ENCODE measurements at regions not wholly inside any gene's neighbourhood (a gene's known extent, or its start where the extent isn't known, plus 50 kb on each side); places are given as distances from the start of the nearest gene placed in this dataset.

- Histone ChIP-seq H3K9me3 (ENCODE audit: control insufficient read depth in 4 of 4, insufficient read depth in 3 of 4, low read length in 3 of 4) (peaks cover 0 to 7% (median 1%) of the 10 kb centered on the region in 4 donors), H3K27ac (ENCODE audit: low read depth in 1 of 2, low read length in 1 of 2) (no peak overlapping the region), H3K4me3 (no peak overlapping the region), H3K9ac (ENCODE audit: insufficient read depth in 1 of 2, low read length in 2 of 2) (no peak overlapping the region), H3K4me1 (ENCODE audit: control insufficient read depth in 5 of 5, insufficient read depth in 5 of 5, low read length in 5 of 5) (no peaks in the 10 kb centered on the region), H3K36me3 (ENCODE audit: control insufficient read depth in 4 of 4, insufficient read depth in 4 of 4, low read length in 4 of 4) (no peaks in the 10 kb centered on the region), H3K27me3 (ENCODE audit: control insufficient read depth in 3 of 3, insufficient read depth in 3 of 3, low read length in 2 of 3) (no peaks in the 10 kb centered on the region)
- ATAC-seq (ENCODE audit: insufficient read depth, low FRiP score) (no peak), DNase-seq (no peak)
- WGBS, 2 donors: 60 to 74% methylated on average over 4 of the region's 4 CpGs
- no peak for TF ChIP-seq CTCF (IDR thresholded peaks at IDR 0.05; ENCODE audit: control extremely low read depth, extremely low read depth)
Measured at GRCh38 chr3:116630494-116630893, 79.1 kb upstream of the TUSC7 start.

- no peak for TF ChIP-seq CTCF (IDR thresholded peaks at IDR 0.05; ENCODE audit: control extremely low read depth, extremely low read depth)
- WGBS, 2 donors: 83 to 84% methylated on average over 2 of the region's 2 CpGs
Measured at GRCh38 chr3:116639641-116640040, 69.9 kb upstream of the TUSC7 start.

GRCh38 chr3:116640109-116640508, 69.5 kb upstream of the TUSC7 start:
- Histone ChIP-seq H3K27ac (ENCODE audit: low read depth in 1 of 2, low read length in 1 of 2) (no peak overlapping the region), H3K9ac (ENCODE audit: insufficient read depth in 1 of 2, low read length in 2 of 2) (no peak overlapping the region), H3K36me3 (ENCODE audit: control insufficient read depth in 4 of 4, insufficient read depth in 4 of 4, low read length in 4 of 4) (no peaks in the 10 kb centered on the region), H3K4me1 (ENCODE audit: control insufficient read depth in 5 of 5, insufficient read depth in 5 of 5, low read length in 5 of 5) (no peaks in the 10 kb centered on the region), H3K9me3 (ENCODE audit: control insufficient read depth in 4 of 4, insufficient read depth in 3 of 4, low read length in 3 of 4) (no peaks in the 10 kb centered on the region), H3K27me3 (ENCODE audit: control insufficient read depth in 3 of 3, insufficient read depth in 3 of 3, low read length in 2 of 3) (no peaks in the 10 kb centered on the region), H3K4me3 (no peak overlapping the region)
- DNase-seq (peak in 2 of 3 donors; percentile 21 to 72), ATAC-seq (ENCODE audit: insufficient read depth, low FRiP score) (no peak)
- no peak for TF ChIP-seq CTCF (IDR thresholded peaks at IDR 0.05; ENCODE audit: control extremely low read depth, extremely low read depth)
- 37 to 65% methylated on average over 3 of the region's 3 CpGs for WGBS, 2 donors

More at GRCh38 chr3:116639641-116640040, 69.9 kb upstream of the TUSC7 start:
- no peak for DNase-seq
- Histone ChIP-seq H3K27me3 (ENCODE audit: control insufficient read depth in 3 of 3, insufficient read depth in 3 of 3, low read length in 2 of 3) (no peaks in the 10 kb centered on the region), H3K36me3 (ENCODE audit: control insufficient read depth in 4 of 4, insufficient read depth in 4 of 4, low read length in 4 of 4) (no peaks in the 10 kb centered on the region), H3K4me1 (ENCODE audit: control insufficient read depth in 5 of 5, insufficient read depth in 5 of 5, low read length in 5 of 5) (no peaks in the 10 kb centered on the region), H3K9ac (ENCODE audit: insufficient read depth in 1 of 2, low read length in 2 of 2) (no peak overlapping the region), H3K9me3 (ENCODE audit: control insufficient read depth in 4 of 4, insufficient read depth in 3 of 4, low read length in 3 of 4) (no peaks in the 10 kb centered on the region), H3K4me3 (no peak overlapping the region), H3K27ac (ENCODE audit: low read depth in 1 of 2, low read length in 1 of 2) (no peak overlapping the region)
- no peak for ATAC-seq (ENCODE audit: insufficient read depth, low FRiP score)

GRCh38 chr3:116643001-116643400, 66.6 kb upstream of the TUSC7 start:
- no peak for ATAC-seq (ENCODE audit: insufficient read depth, low FRiP score)
- Histone ChIP-seq H3K27me3 (ENCODE audit: control insufficient read depth in 3 of 3, insufficient read depth in 3 of 3, low read length in 2 of 3) (no peaks in the 10 kb centered on the region), H3K9ac (ENCODE audit: insufficient read depth in 1 of 2, low read length in 2 of 2) (no peak overlapping the region), H3K9me3 (ENCODE audit: control insufficient read depth in 4 of 4, insufficient read depth in 3 of 4, low read length in 3 of 4) (no peaks in the 10 kb centered on the region), H3K36me3 (ENCODE audit: control insufficient read depth in 4 of 4, insufficient read depth in 4 of 4, low read length in 4 of 4) (no peaks in the 10 kb centered on the region), H3K4me1 (ENCODE audit: control insufficient read depth in 5 of 5, insufficient read depth in 5 of 5, low read length in 5 of 5) (no peaks in the 10 kb centered on the region), H3K4me3 (no peak overlapping the region), H3K27ac (ENCODE audit: low read depth in 1 of 2, low read length in 1 of 2) (no peak overlapping the region)
- no peak for TF ChIP-seq CTCF (IDR thresholded peaks at IDR 0.05; ENCODE audit: control extremely low read depth, extremely low read depth)
- DNase-seq: no peak

Measured in lung (tissue), 11 donors.